ENCODE measurements at regions not wholly inside any gene's neighbourhood (a gene's known extent, or its start where the extent isn't known, plus 50 kb on each side); places are given as distances from the start of the nearest gene placed in this dataset.

DNA sequence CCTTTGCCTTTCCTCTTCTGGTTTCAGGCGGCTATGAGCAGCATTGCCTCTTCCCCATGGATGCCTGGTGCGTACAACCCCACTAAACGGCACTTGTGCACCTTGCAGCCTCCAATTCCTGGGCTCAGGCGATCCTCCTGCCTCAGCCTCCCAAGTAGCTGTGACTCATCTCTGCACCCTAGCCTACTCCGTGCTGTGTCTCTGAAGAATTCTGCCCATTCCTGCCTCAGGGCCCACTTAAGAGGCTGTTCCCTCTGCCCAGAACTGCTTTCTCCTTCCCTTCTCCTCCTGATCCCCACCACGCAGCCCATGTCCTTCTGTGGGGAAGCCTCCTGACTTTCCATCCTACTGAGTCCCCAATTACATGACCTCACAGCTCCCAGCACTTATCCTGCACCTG, 142.2 kb upstream of the ZNF507 start:
- Histone ChIP-seq H3K27me3 (ENCODE audit: control insufficient read depth, insufficient read depth, low read length) (no peaks in the 10 kb centered on the region), H3K36me3 (ENCODE audit: control insufficient read depth, insufficient read depth, low read length) (no peaks in the 10 kb centered on the region), H3K4me1 (ENCODE audit: control insufficient read depth, insufficient read depth, low read length) (no peaks in the 10 kb centered on the region), H3K4me3 (ENCODE audit: low read length) (no peak overlapping the region), H3K9me3 (ENCODE audit: control insufficient read depth, insufficient read depth, low read length) (no peaks in the 10 kb centered on the region), H3K27ac (ENCODE audit: low read length) (no peak overlapping the region)
- DNase-seq (ENCODE audit: low read depth, low spot score): no peak
- no CpG with 5 or more reads among the region's 6 CpGs for WGBS (ENCODE audit: insufficient coverage, insufficient read length)

DNA sequence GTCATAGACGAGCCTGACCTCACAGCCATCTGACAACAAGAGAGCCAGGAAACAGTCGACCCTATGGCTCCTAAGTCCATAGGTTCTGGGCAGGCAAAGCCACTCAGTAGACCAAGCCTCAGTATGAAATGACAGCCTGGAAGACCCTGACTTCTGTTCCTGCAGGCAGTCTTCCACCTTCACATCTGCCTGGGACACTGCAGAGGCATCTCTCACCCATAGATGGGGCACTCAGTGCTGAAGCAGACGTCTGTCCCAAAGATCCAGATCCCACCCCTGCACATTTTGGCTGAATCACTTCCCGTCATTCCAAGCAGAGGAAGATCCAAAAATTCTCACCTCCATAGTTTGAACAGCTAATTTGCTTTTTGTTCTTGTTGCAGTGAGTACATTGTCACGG, 139.3 kb upstream of the ZNF507 start:
- Histone ChIP-seq H3K4me3 (ENCODE audit: low read length) (no peak overlapping the region), H3K4me1 (ENCODE audit: control insufficient read depth, insufficient read depth, low read length) (no peaks in the 10 kb centered on the region), H3K27ac (ENCODE audit: low read length) (no peak overlapping the region), H3K9me3 (ENCODE audit: control insufficient read depth, insufficient read depth, low read length) (no peaks in the 10 kb centered on the region), H3K27me3 (ENCODE audit: control insufficient read depth, insufficient read depth, low read length) (no peaks in the 10 kb centered on the region), H3K36me3 (ENCODE audit: control insufficient read depth, insufficient read depth, low read length) (no peaks in the 10 kb centered on the region)
- no peak for DNase-seq (ENCODE audit: low read depth, low spot score)
- WGBS (ENCODE audit: insufficient coverage, insufficient read length): no CpG with 5 or more reads among the region's 5 CpGs

DNA sequence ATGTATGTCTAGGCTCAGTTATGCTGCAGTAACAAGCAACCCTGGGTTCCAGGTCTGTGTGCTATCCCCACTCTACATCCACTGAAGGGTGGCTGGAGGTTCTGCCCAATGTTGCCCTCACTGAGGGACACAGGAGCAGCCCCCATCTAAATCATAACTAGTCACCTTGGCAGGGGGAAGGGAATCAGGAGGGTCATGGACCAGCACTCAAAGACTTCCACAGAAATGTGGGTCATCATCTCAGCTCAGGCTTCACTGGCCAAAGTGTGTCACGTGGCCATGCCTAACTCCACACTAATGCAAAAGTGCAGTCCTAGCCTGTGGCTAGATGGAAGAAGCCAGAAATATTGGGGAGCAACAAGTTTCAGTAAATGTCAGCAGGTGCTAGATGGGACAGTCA, 137.3 kb upstream of the ZNF507 start:
- WGBS (ENCODE audit: insufficient coverage, insufficient read length): no CpG with 5 or more reads among the region's 1 CpG
- Histone ChIP-seq H3K27me3 (ENCODE audit: control insufficient read depth, insufficient read depth, low read length) (no peaks in the 10 kb centered on the region), H3K27ac (ENCODE audit: low read length) (no peak overlapping the region), H3K4me1 (ENCODE audit: control insufficient read depth, insufficient read depth, low read length) (no peaks in the 10 kb centered on the region), H3K9me3 (ENCODE audit: control insufficient read depth, insufficient read depth, low read length) (no peaks in the 10 kb centered on the region), H3K4me3 (ENCODE audit: low read length) (no peak overlapping the region), H3K36me3 (ENCODE audit: control insufficient read depth, insufficient read depth, low read length) (no peaks in the 10 kb centered on the region)
- DNase-seq (ENCODE audit: low read depth, low spot score): no peak

DNA sequence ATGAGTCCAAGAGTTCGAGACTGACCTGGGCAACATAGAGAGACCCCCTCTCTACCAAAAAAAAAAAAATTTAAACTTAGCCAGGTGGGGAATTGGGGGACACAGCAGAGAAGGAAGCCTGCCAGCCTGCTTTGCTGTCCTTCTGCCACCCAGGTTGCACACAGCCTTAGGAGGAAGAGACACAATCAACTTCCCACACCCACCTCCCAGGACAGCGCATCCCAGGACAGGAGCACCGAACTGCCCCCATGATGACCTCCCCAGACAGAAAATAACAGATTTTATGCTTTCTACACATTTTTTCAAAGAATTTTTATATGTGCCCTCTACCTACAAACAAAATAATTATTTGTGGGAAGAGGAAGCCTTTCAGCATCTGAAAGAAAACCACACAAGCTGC, 126.0 kb upstream of the ZNF507 start:
- Histone ChIP-seq H3K27me3 (ENCODE audit: control insufficient read depth, insufficient read depth, low read length) (no peaks in the 10 kb centered on the region; the same call in 1 of the 2 replicates), H3K4me1 (ENCODE audit: control insufficient read depth, insufficient read depth, low read length) (no peaks in the 10 kb centered on the region), H3K36me3 (ENCODE audit: control insufficient read depth, insufficient read depth, low read length) (no peaks in the 10 kb centered on the region), H3K27ac (ENCODE audit: low read length) (no peak overlapping the region), H3K4me3 (ENCODE audit: low read length) (no peak overlapping the region), H3K9me3 (ENCODE audit: control insufficient read depth, insufficient read depth, low read length) (no peaks in the 10 kb centered on the region)
- no peak for DNase-seq (ENCODE audit: low read depth, low spot score)
- WGBS (ENCODE audit: insufficient coverage, insufficient read length): no CpG with 5 or more reads among the region's 3 CpGs

DNA sequence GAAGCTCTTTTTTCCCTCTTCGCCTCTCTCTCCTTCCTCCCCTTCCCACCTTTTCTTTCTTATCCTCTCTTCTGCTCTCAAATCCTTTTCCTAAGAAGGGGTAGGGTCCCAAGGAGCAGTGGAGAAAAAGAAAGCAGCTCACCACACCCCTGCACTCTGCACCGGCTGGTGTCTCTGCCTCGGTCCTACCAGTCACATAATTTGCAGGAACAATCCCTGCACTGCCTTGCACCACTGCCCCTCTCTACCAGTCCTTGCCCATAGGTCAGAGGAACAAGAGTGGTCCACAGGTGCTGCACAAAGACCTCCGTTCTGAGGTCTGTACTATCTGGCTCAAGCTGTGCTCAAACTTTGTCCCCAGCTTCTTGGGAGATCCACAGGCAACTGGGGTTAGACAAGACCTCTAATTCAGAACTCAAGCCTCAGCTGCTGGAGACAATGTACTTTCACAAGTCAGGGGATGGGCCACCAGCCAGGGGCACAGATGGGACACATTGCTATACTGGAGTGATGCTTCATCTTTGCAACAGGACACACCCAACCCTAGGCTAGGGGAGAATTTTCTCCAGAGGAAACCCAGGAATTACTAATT, 125.4 kb upstream of the ZNF507 start:
- no CpG with 5 or more reads among the region's 4 CpGs for WGBS (ENCODE audit: insufficient coverage, insufficient read length)
- H3K9me3 ChIP-seq (ENCODE audit: control insufficient read depth, insufficient read depth, low read length): no peaks in the 10 kb centered on the region
- no peak overlapping the region for H3K27ac ChIP-seq (ENCODE audit: low read length)
- H3K36me3 ChIP-seq (ENCODE audit: control insufficient read depth, insufficient read depth, low read length): no peaks in the 10 kb centered on the region
- H3K27me3 ChIP-seq (ENCODE audit: control insufficient read depth, insufficient read depth, low read length): no peaks in the 10 kb centered on the region; the same call in 1 of the 2 replicates
- no peak for DNase-seq (ENCODE audit: low read depth, low spot score)
- no peaks in the 10 kb centered on the region for H3K4me1 ChIP-seq (ENCODE audit: control insufficient read depth, insufficient read depth, low read length)
- no peak overlapping the region for H3K4me3 ChIP-seq (ENCODE audit: low read length)

DNA sequence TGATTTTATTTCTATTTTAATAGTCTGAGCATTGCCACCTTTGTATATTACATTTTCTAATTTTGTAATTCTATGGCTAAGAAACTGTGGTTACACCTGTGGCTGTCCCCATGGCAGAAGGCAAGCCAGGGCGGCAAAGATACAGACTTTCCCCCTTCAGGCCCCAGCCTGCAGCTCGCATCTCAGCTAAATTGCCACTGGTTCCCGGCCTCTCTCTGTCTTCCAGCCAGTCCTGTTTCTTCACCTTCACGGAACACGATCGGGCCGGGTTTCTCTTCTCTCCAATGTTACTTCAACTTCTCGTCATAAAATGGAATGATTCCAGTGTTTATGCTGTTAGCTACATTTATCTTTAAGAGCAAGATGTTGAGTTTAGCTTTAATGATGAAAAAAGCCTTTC, 124.5 kb upstream of the ZNF507 start:
- no peaks in the 10 kb centered on the region; the same call in 1 of the 2 replicates for H3K27me3 ChIP-seq (ENCODE audit: control insufficient read depth, insufficient read depth, low read length)
- no peak overlapping the region for H3K27ac ChIP-seq (ENCODE audit: low read length)
- no peaks in the 10 kb centered on the region for H3K9me3 ChIP-seq (ENCODE audit: control insufficient read depth, insufficient read depth, low read length)
- H3K36me3 ChIP-seq (ENCODE audit: control insufficient read depth, insufficient read depth, low read length): no peaks in the 10 kb centered on the region
- no peaks in the 10 kb centered on the region for H3K4me1 ChIP-seq (ENCODE audit: control insufficient read depth, insufficient read depth, low read length)
- H3K4me3 ChIP-seq (ENCODE audit: low read length): no peak overlapping the region
- no CpG with 5 or more reads among the region's 8 CpGs for WGBS (ENCODE audit: insufficient coverage, insufficient read length)
- DNase-seq (ENCODE audit: low read depth, low spot score): no peak

DNA sequence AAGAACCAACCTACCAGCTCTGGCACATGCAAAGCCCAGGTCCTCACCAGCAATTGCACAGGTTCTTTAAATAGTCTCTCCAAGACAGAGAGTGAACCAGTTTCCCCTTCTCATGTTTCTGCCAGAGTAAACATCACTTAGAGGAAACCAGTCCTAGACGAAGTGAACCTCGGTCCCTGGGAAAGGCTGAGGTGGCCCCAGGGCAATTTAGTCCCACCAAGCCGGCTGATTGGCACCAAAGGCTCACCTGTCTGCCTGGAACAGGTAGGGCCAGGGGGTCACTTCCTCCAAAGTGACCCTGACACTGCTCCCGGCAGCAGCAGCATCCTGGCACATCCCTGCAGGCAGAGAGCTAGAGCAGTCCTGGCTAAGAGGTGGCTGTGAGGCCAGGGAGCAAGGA, 122.9 kb upstream of the ZNF507 start:
- H3K4me1 ChIP-seq (ENCODE audit: control insufficient read depth, insufficient read depth, low read length): no peaks in the 10 kb centered on the region

DNA sequence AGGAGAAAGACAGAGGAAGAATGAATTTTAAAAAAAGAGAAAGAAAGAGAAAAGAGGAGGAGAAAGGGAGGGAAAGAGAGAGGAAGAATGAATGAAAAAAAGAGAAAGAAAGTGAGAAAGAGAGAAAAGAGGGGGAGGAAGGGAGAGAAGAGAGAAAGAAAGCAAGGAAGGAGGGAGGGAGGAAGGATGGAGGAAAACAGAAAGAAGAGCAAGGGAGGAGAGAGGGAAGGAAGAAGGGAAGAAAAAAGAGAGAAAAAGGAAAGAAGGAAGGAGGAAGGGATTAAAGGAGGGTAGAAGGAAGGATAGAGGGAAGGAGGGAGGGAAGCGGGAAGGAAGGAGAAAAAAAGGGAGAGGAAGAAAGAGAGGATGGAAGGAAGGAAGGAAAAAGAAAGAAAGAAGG, 122.3 kb upstream of the ZNF507 start:
- Histone ChIP-seq H3K4me3 (ENCODE audit: low read length) (no peak overlapping the region), H3K27ac (ENCODE audit: low read length) (no peak overlapping the region), H3K4me1 (ENCODE audit: control insufficient read depth, insufficient read depth, low read length) (no peaks in the 10 kb centered on the region), H3K27me3 (ENCODE audit: control insufficient read depth, insufficient read depth, low read length) (no peaks in the 10 kb centered on the region; the same call in 1 of the 2 replicates), H3K9me3 (ENCODE audit: control insufficient read depth, insufficient read depth, low read length) (no peaks in the 10 kb centered on the region), H3K36me3 (ENCODE audit: control insufficient read depth, insufficient read depth, low read length) (no peaks in the 10 kb centered on the region)
- no peak for DNase-seq (ENCODE audit: low read depth, low spot score)
- 96% methylated on average over 1 of the region's 1 CpG for WGBS (ENCODE audit: insufficient coverage, insufficient read length)

More for the DNA sequence above, 122.9 kb upstream of the ZNF507 start:
- H3K4me3 ChIP-seq (ENCODE audit: low read length): no peak overlapping the region
- H3K36me3 ChIP-seq (ENCODE audit: control insufficient read depth, insufficient read depth, low read length): no peaks in the 10 kb centered on the region
- H3K27ac ChIP-seq (ENCODE audit: low read length): no peak overlapping the region
- H3K27me3 ChIP-seq (ENCODE audit: control insufficient read depth, insufficient read depth, low read length): no peaks in the 10 kb centered on the region; the same call in 1 of the 2 replicates
- no CpG with 5 or more reads among the region's 4 CpGs for WGBS (ENCODE audit: insufficient coverage, insufficient read length)
- no peak for DNase-seq (ENCODE audit: low read depth, low spot score)
- H3K9me3 ChIP-seq (ENCODE audit: control insufficient read depth, insufficient read depth, low read length): no peaks in the 10 kb centered on the region

DNA sequence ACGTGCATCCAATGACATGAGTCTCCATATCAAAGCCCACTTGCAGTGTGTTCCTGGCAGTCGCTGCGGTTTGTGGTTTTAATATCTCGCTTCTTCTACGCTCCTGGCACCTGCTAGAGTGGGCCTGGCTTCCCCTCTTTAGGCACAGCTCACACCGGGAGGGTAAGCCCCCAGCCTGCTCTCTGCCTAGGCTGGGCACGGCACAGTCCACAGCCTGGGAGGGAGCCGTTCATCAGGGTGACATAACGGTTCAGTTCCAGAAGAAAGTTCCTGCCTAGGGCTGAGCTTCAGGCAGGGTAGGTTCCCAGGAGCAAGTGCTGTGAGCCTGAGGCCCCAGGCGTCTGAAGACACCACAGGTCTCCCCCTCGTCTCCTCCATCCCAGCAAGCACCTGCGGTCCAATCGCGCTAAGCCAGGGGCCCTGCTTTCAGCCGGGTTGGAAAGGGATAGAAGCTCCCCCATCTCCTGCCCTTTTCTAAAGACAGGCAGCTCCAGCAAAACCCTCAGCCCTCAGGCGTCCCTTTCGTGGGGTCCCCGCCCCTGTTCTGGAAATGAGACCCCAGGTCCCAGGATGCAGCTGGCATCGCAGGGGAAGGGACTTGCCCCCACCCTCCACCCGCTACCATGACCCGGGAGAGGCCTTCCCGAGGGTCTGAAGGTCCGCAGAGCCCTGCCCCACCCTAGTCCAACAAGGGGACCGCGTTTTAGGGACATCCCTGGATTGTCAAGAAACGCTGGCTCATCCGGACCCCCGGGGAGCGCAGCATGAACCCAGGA, 121.6 kb upstream of the ZNF507 start:
- no peak for DNase-seq (ENCODE audit: low read depth, low spot score)
- peak overlapping the region; percentile 32; the same call in 1 of the 2 replicates for H3K4me3 ChIP-seq (ENCODE audit: low read length)
- H3K27me3 ChIP-seq (ENCODE audit: control insufficient read depth, insufficient read depth, low read length): no peaks in the 10 kb centered on the region; the same call in 1 of the 2 replicates
- no CpG with 5 or more reads among the region's 29 CpGs for WGBS (ENCODE audit: insufficient coverage, insufficient read length)
- no peak overlapping the region for H3K27ac ChIP-seq (ENCODE audit: low read length)
- no peaks in the 10 kb centered on the region for H3K4me1 ChIP-seq (ENCODE audit: control insufficient read depth, insufficient read depth, low read length)
- no peaks in the 10 kb centered on the region for H3K36me3 ChIP-seq (ENCODE audit: control insufficient read depth, insufficient read depth, low read length)
- H3K9me3 ChIP-seq (ENCODE audit: control insufficient read depth, insufficient read depth, low read length): no peaks in the 10 kb centered on the region

DNA sequence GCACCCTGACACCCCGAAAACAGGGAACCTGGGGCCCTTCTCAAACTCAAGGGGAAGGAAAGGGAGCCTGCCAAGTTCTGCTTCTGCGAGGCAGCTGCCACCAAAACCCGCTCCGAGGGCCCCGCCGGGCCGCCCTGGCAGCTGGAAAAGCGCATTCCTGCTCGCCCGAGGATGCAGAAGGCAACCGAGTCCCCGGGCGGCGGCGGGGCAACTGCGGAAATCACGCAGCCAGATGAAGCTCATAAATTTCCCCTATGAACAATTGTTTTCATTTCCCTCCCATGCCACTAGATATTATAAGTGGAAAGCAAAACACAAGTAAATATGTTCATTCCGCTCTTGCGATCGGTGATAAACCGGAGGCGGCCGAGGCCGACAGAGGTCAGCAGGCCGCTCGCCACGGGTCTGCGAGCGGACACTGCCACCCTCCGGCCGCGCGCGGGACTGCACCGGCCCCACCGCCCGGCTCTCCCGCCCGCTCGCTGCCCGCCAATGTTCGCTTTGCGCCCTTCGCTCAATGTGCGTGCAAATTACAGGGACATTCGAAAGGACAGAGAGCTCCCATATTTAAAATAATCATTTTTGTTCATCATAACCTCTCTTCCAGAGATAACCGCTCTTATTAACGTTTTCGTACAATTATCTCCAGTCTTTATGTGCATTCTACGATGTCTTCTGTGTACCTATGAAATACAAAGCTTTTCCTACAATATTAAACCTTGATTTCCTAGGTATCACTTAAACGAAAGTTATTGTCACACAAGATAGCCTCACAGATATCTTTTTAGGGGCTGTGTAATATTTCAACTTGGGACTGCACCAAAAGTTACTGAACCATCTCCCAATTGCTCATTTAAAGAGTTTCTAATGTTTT, 120.8 kb upstream of the ZNF507 start:
- H3K4me1 ChIP-seq (ENCODE audit: control insufficient read depth, insufficient read depth, low read length): no peaks in the 10 kb centered on the region
- WGBS (ENCODE audit: insufficient coverage, insufficient read length): no CpG with 5 or more reads among the region's 51 CpGs
- peak overlapping the region; percentile 32; the same call in 1 of the 2 replicates for H3K4me3 ChIP-seq (ENCODE audit: low read length)
- DNase-seq (ENCODE audit: low read depth, low spot score): peak; percentile 20
- H3K27ac ChIP-seq (ENCODE audit: low read length): no peak overlapping the region
- H3K27me3 ChIP-seq (ENCODE audit: control insufficient read depth, insufficient read depth, low read length): no peaks in the 10 kb centered on the region; the same call in 1 of the 2 replicates
- H3K9me3 ChIP-seq (ENCODE audit: control insufficient read depth, insufficient read depth, low read length): no peaks in the 10 kb centered on the region
- H3K36me3 ChIP-seq (ENCODE audit: control insufficient read depth, insufficient read depth, low read length): no peaks in the 10 kb centered on the region

All from iPS DF 6.9 (cell line).